ENCODE measurements at regions not wholly inside any gene's neighbourhood (a gene's known extent, or its start where the extent isn't known, plus 50 kb on each side); places are given as distances from the start of the nearest gene placed in this dataset.

- no peak for TF ChIP-seq CTCF (IDR thresholded peaks at IDR 0.05)
- no peak for TF ChIP-seq POLR2A (IDR thresholded peaks at IDR 0.05)
- TF ChIP-seq EP300 (IDR thresholded peaks at IDR 0.05), result no peak
Observed at GRCh38 chr2:122595065-122595464, 839.6 kb downstream of the TSN start.

Data from ovary (tissue), 3 donors.